MM.1S (cell line): ENCODE measurements at regions not wholly inside any gene's neighbourhood (a gene's known extent, or its start where the extent isn't known, plus 50 kb on each side); places are given as distances from the start of the nearest gene placed in this dataset.

Source experiments
- DNase-seq: peaks from one replicate; pipeline ENCODE4 v3.0.0-alpha.2; 2015
- H2AFZ ChIP-seq: fragments of 300-600 bp; sonication (generic); 2 replicates; pipeline ENCODE4 v1.6.0; 2016; ENCODE audit warnings: antibody characterized with exemption, low read length
- H3F3A ChIP-seq: fragments of 300-600 bp; sonication (generic); 2 replicates; pipeline ENCODE4 v1.6.1; 2016; ENCODE audit warnings: mild to moderate bottlenecking, antibody characterized with exemption, low read length, moderate library complexity, mixed read lengths; ENCODE audit not compliant: insufficient read depth
- H3K27ac ChIP-seq: fragments of 300-600 bp; sonication (generic); 2 replicates; pipeline ENCODE4 v1.5.1; 2016; ENCODE audit warnings: mild to moderate bottlenecking, low read length
- H3K27me3 ChIP-seq: fragments of 300-600 bp; sonication (generic); replicated peaks from 2 replicates; pipeline ENCODE4 v1.6.0; 2016; ENCODE audit warnings: low read length; ENCODE audit not compliant: insufficient read depth
- H3K36me3 ChIP-seq: fragments of 300-600 bp; sonication (generic); replicated peaks from 2 replicates; pipeline ENCODE4 v1.6.1; 2016; ENCODE audit warnings: mild to moderate bottlenecking, low read length, mixed read lengths; ENCODE audit not compliant: insufficient read depth
- H3K4me1 ChIP-seq: fragments of 300-600 bp; sonication (generic); 2 replicates; pipeline ENCODE4 v1.6.1; 2016; ENCODE audit warnings: low read length, mixed read lengths
- H3K4me2 ChIP-seq: fragments of 300-600 bp; sonication (generic); 2 replicates; pipeline ENCODE4 v1.6.0; 2016; ENCODE audit warnings: low read depth, low read length
- H3K4me3 ChIP-seq: fragments of 300-600 bp; sonication (generic); 2 replicates; pipeline ENCODE4 v1.5.1; 2016; ENCODE audit warnings: low read length, mixed read lengths
- H3K79me2 ChIP-seq: fragments of 300-600 bp; sonication (generic); 2 replicates; pipeline ENCODE4 v1.6.1; 2016; ENCODE audit warnings: mixed run types, low read length, mixed read lengths
- H3K9ac ChIP-seq: fragments of 300-600 bp; sonication (generic); 2 replicates; pipeline ENCODE4 v1.6.1; 2016; ENCODE audit warnings: low read length, mixed read lengths
- H3K9me2 ChIP-seq: fragments of 300-600 bp; sonication (generic); replicated peaks from 2 replicates; pipeline ENCODE4 v1.6.1; 2016; ENCODE audit warnings: mild to moderate bottlenecking, low read length, mixed read lengths; ENCODE audit not compliant: insufficient read depth
- H3K9me3 ChIP-seq: fragments of 300-600 bp; sonication (generic); replicated peaks from 2 replicates; pipeline ENCODE4 v1.6.1; 2016; ENCODE audit warnings: mild to moderate bottlenecking, low read length, mixed read lengths; ENCODE audit not compliant: insufficient read depth
- H4K20me1 ChIP-seq: fragments of 300-600 bp; sonication (generic); 2 replicates; pipeline ENCODE4 v1.6.1; 2016; ENCODE audit warnings: mild to moderate bottlenecking, low read length, moderate library complexity, mixed read lengths; ENCODE audit not compliant: insufficient read depth
- CTCF ChIP-seq: fragments of 300-600 bp; sonication (generic); IDR thresholded peaks from 2 replicates; pipeline ENCODE4 v1.5.1; 2016; ENCODE audit warnings: antibody characterized with exemption, low read length, mixed read lengths
- EZH2 ChIP-seq: fragments of 300-600 bp; sonication (generic); optimal IDR thresholded peaks from 2 replicates; pipeline ENCODE3; 2017; ENCODE audit warnings: low read depth, mild to moderate bottlenecking, antibody characterized with exemption, low read length, mixed read lengths
- EZH2phosphoT487 ChIP-seq: fragments of 300-600 bp; sonication (generic); IDR thresholded peaks from 2 replicates; pipeline ENCODE4 v1.6.1; 2018; ENCODE audit warnings: antibody characterized with exemption, low read length

GRCh38 chr14:44422699-44423098 is 84.4 kb downstream of the FSCB start:
- no peaks in the 10 kb centered on the region for H3F3A ChIP-seq
- no peaks in the 10 kb centered on the region for H3K9me3 ChIP-seq
- no peak overlapping the region for H3K4me2 ChIP-seq
- no peaks in the 10 kb centered on the region for H3K27me3 ChIP-seq
- no peaks in the 10 kb centered on the region for H3K4me1 ChIP-seq
- no peak overlapping the region for H2AFZ ChIP-seq
- H3K4me3 ChIP-seq: no peak overlapping the region
- H3K9me2 ChIP-seq: no peaks in the 10 kb centered on the region
- no peaks in the 10 kb centered on the region for H3K36me3 ChIP-seq
- DNase-seq: no peak
- H3K9ac ChIP-seq: no peak overlapping the region
- no peak overlapping the region for H3K27ac ChIP-seq
- H4K20me1 ChIP-seq: no peaks in the 10 kb centered on the region
- TF ChIP-seq CTCF (no peak), EZH2 (no peak), EZH2phosphoT487 (no peak)
- no peaks in the 10 kb centered on the region for H3K79me2 ChIP-seq

GRCh38 chr14:44420226-44420625 is 86.9 kb downstream of the FSCB start:
- H3K79me2 ChIP-seq: no peaks in the 10 kb centered on the region
- TF ChIP-seq EZH2phosphoT487: no peak
- no peak for TF ChIP-seq EZH2
- TF ChIP-seq CTCF: no peak
- no peaks in the 10 kb centered on the region for H3K4me1 ChIP-seq
- no peak overlapping the region for H3K9ac ChIP-seq
- no peaks in the 10 kb centered on the region for H3K27me3 ChIP-seq
- H3K4me3 ChIP-seq: no peak overlapping the region
- no peaks in the 10 kb centered on the region for H3K9me3 ChIP-seq
- no peak overlapping the region for H2AFZ ChIP-seq
- DNase-seq: no peak
- H3F3A ChIP-seq: no peaks in the 10 kb centered on the region
- H3K9me2 ChIP-seq: no peaks in the 10 kb centered on the region
- no peaks in the 10 kb centered on the region for H4K20me1 ChIP-seq
- no peak overlapping the region for H3K4me2 ChIP-seq
- H3K36me3 ChIP-seq: no peaks in the 10 kb centered on the region
- H3K27ac ChIP-seq: no peak overlapping the region

GRCh38 chr14:44418856-44419255 is 88.2 kb downstream of the FSCB start:
- H3K9me3 ChIP-seq: no peaks in the 10 kb centered on the region
- no peaks in the 10 kb centered on the region for H3K36me3 ChIP-seq
- H3F3A ChIP-seq: no peaks in the 10 kb centered on the region
- no peaks in the 10 kb centered on the region for H3K79me2 ChIP-seq
- no peaks in the 10 kb centered on the region for H3K27me3 ChIP-seq
- H3K9ac ChIP-seq: no peak overlapping the region
- no peak for TF ChIP-seq CTCF
- no peak for TF ChIP-seq EZH2
- no peak for TF ChIP-seq EZH2phosphoT487
- DNase-seq: no peak
- H4K20me1 ChIP-seq: no peaks in the 10 kb centered on the region
- H2AFZ ChIP-seq: no peak overlapping the region
- H3K27ac ChIP-seq: no peak overlapping the region
- no peak overlapping the region for H3K4me3 ChIP-seq
- no peaks in the 10 kb centered on the region for H3K4me1 ChIP-seq
- H3K4me2 ChIP-seq: no peak overlapping the region
- no peaks in the 10 kb centered on the region for H3K9me2 ChIP-seq
